CD8-positive, alpha-beta memory T cell (primary cell): ENCODE measurements at regions not wholly inside any gene's neighbourhood (a gene's known extent, or its start where the extent isn't known, plus 50 kb on each side); places are given as distances from the start of the nearest gene placed in this dataset.

Experiments used
- CTCF ChIA-PET: fragments of 350-600 bp; sonication (Branson Sonifier 250); formaldehyde crosslinking; loops from one replicate; lab custom pipeline; 2021; ENCODE audit warnings: antibody characterized with exemption; lab: Charles Lee
- POLR2A ChIA-PET: fragments of 350-600 bp; sonication (Branson Sonifier 250); formaldehyde crosslinking; loops from one replicate; lab custom pipeline; 2021; ENCODE audit warnings: antibody characterized with exemption; lab: Charles Lee
- DNase-seq, 5 donors: peaks; one replicate each; pipeline versions ENCODE4 v3.0.0 to v3.0.0-alpha.2; 2020 to 2022; ENCODE audit warnings: mixed read lengths in 1 of 5
- H3K27ac ChIP-seq: one replicate; pipeline ENCODE4 v1.7.0; 2013; ENCODE audit warnings: low read depth, mild to moderate bottlenecking, low read length, moderate library complexity
- H3K27me3 ChIP-seq: 2 replicates; pipeline ENCODE4 v1.7.0; 2013; ENCODE audit warnings: low read length, mild to moderate bottlenecking; ENCODE audit not compliant: insufficient read depth, poor library complexity, severe bottlenecking
- H3K36me3 ChIP-seq: 2 replicates; pipeline ENCODE4 v1.7.0; 2013; ENCODE audit warnings: mild to moderate bottlenecking, low read length, moderate library complexity; ENCODE audit not compliant: insufficient read depth
- H3K4me1 ChIP-seq: 2 replicates; pipeline ENCODE4 v1.7.0; 2013; ENCODE audit warnings: mild to moderate bottlenecking, low read length, moderate library complexity; ENCODE audit not compliant: insufficient read depth
- H3K4me3 ChIP-seq: 2 replicates; pipeline ENCODE4 v1.7.0; 2013; ENCODE audit warnings: mild to moderate bottlenecking, low read length
- H3K9me3 ChIP-seq: 2 replicates; pipeline ENCODE4 v1.7.0; 2013; ENCODE audit warnings: mild to moderate bottlenecking, low read length
- H3K27ac Mint-ChIP-seq, 8 donors: one replicate each; pipeline ENCODE4 v1.8.0; 2020 to 2021; ENCODE audit warnings: mixed read lengths in 8 of 8, mild to moderate bottlenecking in 6 of 8, inconsistent platforms in 3 of 8, moderate library complexity in 3 of 8
- H3K27me3 Mint-ChIP-seq, 2 donors: one replicate each; pipeline ENCODE4 v1.8.0; 2020 to 2021; ENCODE audit warnings: mixed read lengths in 2 of 2, mild to moderate bottlenecking in 1 of 2, moderate library complexity in 1 of 2
- H3K36me3 Mint-ChIP-seq, 3 donors: one replicate each; pipeline ENCODE4 v1.8.0; 2020 to 2021; ENCODE audit warnings: mixed read lengths in 3 of 3, inconsistent platforms in 1 of 3, mild to moderate bottlenecking in 1 of 3
- H3K4me1 Mint-ChIP-seq, 3 donors: one replicate each; pipeline ENCODE4 v1.8.0; 2020 to 2021; ENCODE audit warnings: mixed read lengths in 3 of 3, inconsistent platforms in 1 of 3, mild to moderate bottlenecking in 1 of 3
- H3K4me3 Mint-ChIP-seq, 7 donors: one replicate each; pipeline ENCODE4 v1.8.0; 2020 to 2021; ENCODE audit warnings: mixed read lengths in 7 of 7, mild to moderate bottlenecking in 6 of 7, moderate library complexity in 4 of 7, inconsistent platforms in 2 of 7
- H3K9me3 Mint-ChIP-seq, 5 donors: one replicate each; pipeline ENCODE4 v1.8.0; 2020 to 2022; ENCODE audit warnings: mixed read lengths in 5 of 5, mild to moderate bottlenecking in 3 of 5, moderate library complexity in 2 of 5, inconsistent platforms in 1 of 5

GRCh38 chr6:156517088-156517487, 260.1 kb upstream of the ARID1B start:
- peaks cover 15 to 54% of the 10 kb centered on the region in 2 donors for H3K27me3 Mint-ChIP-seq
- no peaks in the 10 kb centered on the region for H3K4me1 ChIP-seq
- H3K36me3 Mint-ChIP-seq, result peaks cover 0 to 9% (median 0%) of the 10 kb centered on the region in 3 donors
- no peaks in the 10 kb centered on the region for H3K27me3 ChIP-seq
- CTCF ChIA-PET, result no interaction called here
- H3K4me3 ChIP-seq, result no peak overlapping the region
- H3K36me3 ChIP-seq, result no peaks in the 10 kb centered on the region
- DNase-seq, result no peak
- H3K4me1 Mint-ChIP-seq, result no peaks in the 10 kb centered on the region
- no peak overlapping the region for H3K27ac ChIP-seq
- POLR2A ChIA-PET, result no interaction called here
- peaks cover 3 to 12% (median 6%) of the 10 kb centered on the region in 5 donors for H3K9me3 Mint-ChIP-seq
- H3K9me3 ChIP-seq, result no peaks in the 10 kb centered on the region
- no peak overlapping the region for H3K4me3 Mint-ChIP-seq
- H3K27ac Mint-ChIP-seq, result no peak overlapping the region

DNA sequence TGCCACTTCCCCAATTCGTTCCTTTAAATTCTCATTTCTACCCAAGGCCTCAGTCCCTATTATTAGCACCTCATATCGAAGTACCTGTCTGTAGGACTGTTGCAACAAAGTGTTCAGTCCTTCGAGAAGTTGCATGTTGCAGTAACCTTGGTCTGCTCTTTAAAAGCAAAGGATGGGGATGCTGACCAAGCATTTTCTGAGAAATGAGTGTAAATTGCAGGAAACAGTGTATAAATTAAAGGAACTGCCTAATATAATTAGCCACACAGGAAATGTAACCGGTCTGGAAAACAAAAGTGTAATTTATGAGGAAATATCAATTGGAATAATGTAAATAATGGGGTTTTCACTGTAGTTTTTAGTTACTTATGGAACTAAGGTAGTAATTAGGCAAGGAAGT, 261.9 kb upstream of the ARID1B start:
- Histone ChIP-seq H3K27me3 (no peaks in the 10 kb centered on the region), H3K36me3 (no peaks in the 10 kb centered on the region), H3K4me3 (no peak overlapping the region), H3K9me3 (no peaks in the 10 kb centered on the region), H3K27ac (no peak overlapping the region), H3K4me1 (no peaks in the 10 kb centered on the region)
- no peak for DNase-seq
- peaks cover 15 to 60% of the 10 kb centered on the region in 2 donors for H3K27me3 Mint-ChIP-seq
- ChIA-PET POLR2A (no interaction called here), CTCF (no interaction called here)
- H3K9me3 Mint-ChIP-seq, result peaks cover 3 to 11% (median 6%) of the 10 kb centered on the region in 5 donors
- H3K36me3 Mint-ChIP-seq, result peaks cover 0 to 8% (median 0%) of the 10 kb centered on the region in 3 donors
- no peak overlapping the region for H3K27ac Mint-ChIP-seq
- H3K4me3 Mint-ChIP-seq, result no peak overlapping the region
- no peaks in the 10 kb centered on the region for H3K4me1 Mint-ChIP-seq

- H3K4me3 Mint-ChIP-seq, result no peak overlapping the region
- CTCF ChIA-PET, result interaction anchor here (1.0 kb wide), 1 partner anchor 10 kb away, joined by 3 read pairs; no protein-coding TSS in a partner anchor
Observed at GRCh38 chr6:156513504-156513903, 263.7 kb upstream of the ARID1B start.

DNA sequence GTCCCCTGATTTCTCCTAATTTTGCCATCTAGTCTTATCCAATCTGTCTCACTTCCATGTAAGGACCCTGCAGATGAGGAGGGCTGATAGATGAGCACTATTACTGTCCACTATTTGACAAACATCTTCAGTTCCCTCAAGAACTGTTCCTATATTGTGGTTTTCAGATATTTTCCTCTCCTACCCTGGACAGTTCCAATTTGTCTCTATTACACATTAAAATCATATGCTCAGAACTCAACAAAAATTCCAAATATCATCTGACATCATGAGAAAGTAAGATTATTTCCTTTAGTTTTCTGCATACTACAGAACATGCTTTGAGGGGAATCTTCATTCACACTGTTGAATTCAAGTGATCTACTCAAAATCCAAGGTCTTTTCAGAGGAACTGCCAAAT, 265.6 kb upstream of the ARID1B start:
- no peaks in the 10 kb centered on the region for H3K36me3 ChIP-seq
- Mint-ChIP-seq H3K36me3 (peaks cover 0 to 2% (median 0%) of the 10 kb centered on the region in 3 donors), H3K4me3 (no peak overlapping the region), H3K27ac (no peak overlapping the region), H3K27me3 (peaks cover 17 to 67% of the 10 kb centered on the region in 2 donors), H3K4me1 (peaks cover 0 to 4% (median 0%) of the 10 kb centered on the region in 3 donors), H3K9me3 (no peaks in the 10 kb centered on the region)
- H3K27ac ChIP-seq, result no peak overlapping the region
- H3K27me3 ChIP-seq, result peaks cover 5% of the 10 kb centered on the region
- no peak overlapping the region for H3K4me3 ChIP-seq
- ChIA-PET POLR2A (no interaction called here), CTCF (no interaction called here)
- H3K4me1 ChIP-seq, result no peaks in the 10 kb centered on the region
- DNase-seq, result no peak
- H3K9me3 ChIP-seq, result no peaks in the 10 kb centered on the region

More at GRCh38 chr6:156513504-156513903, 263.7 kb upstream of the ARID1B start:
- Histone ChIP-seq H3K27me3 (peaks cover 5% of the 10 kb centered on the region), H3K36me3 (no peaks in the 10 kb centered on the region), H3K4me1 (no peaks in the 10 kb centered on the region), H3K4me3 (no peak overlapping the region), H3K9me3 (no peaks in the 10 kb centered on the region), H3K27ac (no peak overlapping the region)
- H3K9me3 Mint-ChIP-seq, result peaks cover 0 to 3% (median 0%) of the 10 kb centered on the region in 5 donors
- no peak overlapping the region for H3K27ac Mint-ChIP-seq
- POLR2A ChIA-PET, result no interaction called here
- H3K4me1 Mint-ChIP-seq, result peaks cover 0 to 4% (median 0%) of the 10 kb centered on the region in 3 donors
- H3K36me3 Mint-ChIP-seq, result peaks cover 0 to 3% (median 0%) of the 10 kb centered on the region in 3 donors
- no peak for DNase-seq
- peaks cover 21 to 69% of the 10 kb centered on the region in 2 donors for H3K27me3 Mint-ChIP-seq

- H3K9me3 ChIP-seq, result no peaks in the 10 kb centered on the region
- H3K27ac ChIP-seq, result no peak overlapping the region
- H3K9me3 Mint-ChIP-seq, result no peaks in the 10 kb centered on the region
- ChIA-PET CTCF (no interaction called here), POLR2A (no interaction called here)
- H3K36me3 ChIP-seq, result no peaks in the 10 kb centered on the region
- H3K27me3 ChIP-seq, result peaks cover 5% of the 10 kb centered on the region
- H3K4me3 Mint-ChIP-seq, result no peak overlapping the region
- no peaks in the 10 kb centered on the region for H3K36me3 Mint-ChIP-seq
- H3K27ac Mint-ChIP-seq, result no peak overlapping the region
- H3K27me3 Mint-ChIP-seq, result peaks cover 17 to 62% of the 10 kb centered on the region in 2 donors
- no peak for DNase-seq
- H3K4me1 Mint-ChIP-seq, result peaks cover 0 to 4% (median 0%) of the 10 kb centered on the region in 3 donors
- no peak overlapping the region for H3K4me3 ChIP-seq
- no peaks in the 10 kb centered on the region for H3K4me1 ChIP-seq
Observed at GRCh38 chr6:156511051-156511450, 266.1 kb upstream of the ARID1B start.

- Histone ChIP-seq H3K27me3 (peaks cover 5% of the 10 kb centered on the region), H3K4me3 (no peak overlapping the region), H3K4me1 (no peaks in the 10 kb centered on the region), H3K9me3 (no peaks in the 10 kb centered on the region), H3K36me3 (no peaks in the 10 kb centered on the region), H3K27ac (no peak overlapping the region)
- Mint-ChIP-seq H3K9me3 (no peaks in the 10 kb centered on the region), H3K27ac (no peak overlapping the region), H3K36me3 (no peaks in the 10 kb centered on the region), H3K27me3 (peaks cover 12 to 56% of the 10 kb centered on the region in 2 donors), H3K4me1 (peaks cover 0 to 4% (median 0%) of the 10 kb centered on the region in 3 donors), H3K4me3 (no peak overlapping the region)
- CTCF ChIA-PET, result no interaction called here
- DNase-seq, result no peak
- POLR2A ChIA-PET, result no interaction called here
Observed at GRCh38 chr6:156510242-156510641, 266.9 kb upstream of the ARID1B start.

GRCh38 chr6:156509496-156509895, 267.7 kb upstream of the ARID1B start:
- ChIA-PET POLR2A (no interaction called here), CTCF (no interaction called here)
- Histone ChIP-seq H3K36me3 (no peaks in the 10 kb centered on the region), H3K27me3 (peaks cover 5% of the 10 kb centered on the region), H3K4me1 (no peaks in the 10 kb centered on the region), H3K4me3 (no peak overlapping the region), H3K9me3 (no peaks in the 10 kb centered on the region), H3K27ac (no peak overlapping the region)
- Mint-ChIP-seq H3K4me3 (no peak overlapping the region), H3K36me3 (peaks cover 0 to 2% (median 0%) of the 10 kb centered on the region in 3 donors), H3K27ac (no peak overlapping the region), H3K27me3 (peaks cover 11 to 48% of the 10 kb centered on the region in 2 donors), H3K4me1 (peaks cover 0 to 4% (median 0%) of the 10 kb centered on the region in 3 donors), H3K9me3 (no peaks in the 10 kb centered on the region)
- DNase-seq, result no peak

GRCh38 chr6:156508923-156509322, 268.3 kb upstream of the ARID1B start:
- H3K36me3 ChIP-seq, result no peaks in the 10 kb centered on the region
- Mint-ChIP-seq H3K4me3 (no peak overlapping the region), H3K4me1 (peaks cover 0 to 4% (median 0%) of the 10 kb centered on the region in 3 donors), H3K27ac (no peak overlapping the region), H3K27me3 (peaks cover 14 to 48% of the 10 kb centered on the region in 2 donors), H3K36me3 (peaks cover 0 to 2% (median 0%) of the 10 kb centered on the region in 3 donors), H3K9me3 (no peaks in the 10 kb centered on the region)
- ChIA-PET POLR2A (no interaction called here), CTCF (no interaction called here)
- no peak for DNase-seq
- H3K4me1 ChIP-seq, result no peaks in the 10 kb centered on the region
- peaks cover 5% of the 10 kb centered on the region for H3K27me3 ChIP-seq
- H3K9me3 ChIP-seq, result no peaks in the 10 kb centered on the region
- no peak overlapping the region for H3K4me3 ChIP-seq
- no peak overlapping the region for H3K27ac ChIP-seq
